ENCODE measurements at regions not wholly inside any gene's neighbourhood (a gene's known extent, or its start where the extent isn't known, plus 50 kb on each side); places are given as distances from the start of the nearest gene placed in this dataset.

GRCh38 chr17:71727723-71728122 is 393.1 kb upstream of the SOX9 start:
- Histone ChIP-seq H3K4me1 (no peaks in the 10 kb centered on the region), H3K27me3 (no peaks in the 10 kb centered on the region), H3K36me3 (no peaks in the 10 kb centered on the region), H3K27ac (no peak overlapping the region), H3K4me3 (no peak overlapping the region), H3K9me3 (no peaks in the 10 kb centered on the region)
- intact Hi-C loops (cut with DNase I), result no loop called here
- TF ChIP-seq CTCF (IDR thresholded peaks at IDR 0.05), result no peak
- no peak for DNase-seq (ENCODE audit: low spot score in 2 of 2)

- no peaks in the 10 kb centered on the region for H3K4me1 ChIP-seq
- DNase-seq (ENCODE audit: low spot score in 2 of 2), result no peak
- H3K27ac ChIP-seq, result no peak overlapping the region
- no peaks in the 10 kb centered on the region for H3K36me3 ChIP-seq
- no peak for TF ChIP-seq CTCF (IDR thresholded peaks at IDR 0.05)
- no peak overlapping the region for H3K4me3 ChIP-seq
- no peaks in the 10 kb centered on the region for H3K27me3 ChIP-seq
- intact Hi-C loops (cut with DNase I), result no loop called here
- no peaks in the 10 kb centered on the region for H3K9me3 ChIP-seq
These were observed 389.9 kb upstream of the SOX9 start for GRCh38 chr17:71730871-71731270.

- no peak for TF ChIP-seq CTCF (IDR thresholded peaks at IDR 0.05)
- Histone ChIP-seq H3K4me3 (no peak overlapping the region), H3K27me3 (no peaks in the 10 kb centered on the region), H3K9me3 (no peaks in the 10 kb centered on the region), H3K27ac (no peak overlapping the region), H3K36me3 (no peaks in the 10 kb centered on the region), H3K4me1 (no peaks in the 10 kb centered on the region)
- no peak for DNase-seq (ENCODE audit: low spot score in 2 of 2)
- intact Hi-C loops (cut with DNase I), result no loop called here
These were observed 384.9 kb upstream of the SOX9 start for GRCh38 chr17:71735893-71736292.

DNA sequence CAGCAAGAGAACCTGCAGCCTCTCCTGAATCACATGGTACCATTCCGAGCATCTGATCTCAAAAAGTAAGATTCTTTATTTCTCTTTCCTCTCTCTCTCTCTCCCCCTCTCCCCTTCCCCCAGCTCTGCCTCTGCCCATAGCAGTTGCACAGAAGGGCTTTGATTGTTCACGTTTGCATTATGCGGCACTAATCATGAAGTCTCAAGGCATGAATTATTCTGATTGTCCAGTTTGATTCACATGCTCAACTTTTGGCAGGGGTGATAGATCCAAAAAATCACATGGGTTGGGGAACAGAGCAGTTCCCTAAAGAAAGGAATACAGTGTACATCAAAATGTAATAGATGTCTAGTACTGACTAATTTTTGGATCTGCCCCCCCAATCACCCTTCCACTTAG is 380.0 kb upstream of the SOX9 start:
- intact Hi-C loops (cut with DNase I), result no loop called here
- Histone ChIP-seq H3K4me3 (no peak overlapping the region), H3K27me3 (no peaks in the 10 kb centered on the region), H3K27ac (no peak overlapping the region), H3K36me3 (no peaks in the 10 kb centered on the region), H3K9me3 (no peaks in the 10 kb centered on the region), H3K4me1 (no peaks in the 10 kb centered on the region)
- DNase-seq (ENCODE audit: low spot score in 2 of 2), result no peak
- TF ChIP-seq CTCF (IDR thresholded peaks at IDR 0.05), result no peak

DNA sequence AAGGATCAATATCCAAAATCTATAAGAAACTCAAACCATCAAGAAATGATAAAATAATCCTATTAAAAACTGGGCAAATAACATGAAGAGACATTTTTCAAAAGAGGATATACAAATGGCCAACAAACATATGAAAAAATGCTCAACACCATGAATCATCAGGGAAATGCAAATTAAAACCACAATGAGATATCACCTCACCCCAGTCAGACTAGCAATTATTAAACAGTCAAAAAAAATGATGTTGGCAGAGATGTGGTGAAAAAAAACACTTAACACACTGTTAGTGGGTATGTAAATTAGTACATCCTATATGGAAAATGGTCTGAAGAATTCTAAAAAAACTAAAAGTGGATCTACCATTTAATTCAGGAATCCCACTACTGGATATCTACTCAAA is 379.0 kb upstream of the SOX9 start:
- H3K4me3 ChIP-seq, result no peak overlapping the region
- no peaks in the 10 kb centered on the region for H3K4me1 ChIP-seq
- no peaks in the 10 kb centered on the region for H3K9me3 ChIP-seq
- no peaks in the 10 kb centered on the region for H3K36me3 ChIP-seq
- DNase-seq (ENCODE audit: low spot score in 2 of 2), result no peak
- no peak for TF ChIP-seq CTCF (IDR thresholded peaks at IDR 0.05)
- no peak overlapping the region for H3K27ac ChIP-seq
- intact Hi-C loops (cut with DNase I), result no loop called here
- no peaks in the 10 kb centered on the region for H3K27me3 ChIP-seq

DNA sequence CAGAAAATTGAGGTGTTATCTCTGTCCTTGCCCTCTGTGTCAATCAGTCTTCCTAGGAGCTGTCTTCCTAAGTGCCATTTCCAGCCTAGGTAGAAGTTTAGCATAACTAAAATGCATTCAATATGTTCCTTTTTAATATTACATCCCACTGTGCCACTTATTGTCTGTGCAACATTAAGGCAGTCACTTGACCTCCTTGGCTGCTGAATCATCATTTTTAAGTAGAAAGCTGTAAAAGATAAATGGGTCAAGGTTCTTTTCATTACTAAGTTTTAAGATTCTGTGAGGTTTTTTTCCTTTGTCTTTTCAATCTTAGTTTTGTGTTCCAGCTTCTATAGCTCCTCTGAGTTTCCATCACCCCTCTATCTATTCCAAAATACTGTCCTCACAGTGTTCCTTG is 371.9 kb upstream of the SOX9 start:
- no peak for DNase-seq (ENCODE audit: low spot score in 2 of 2)
- intact Hi-C loops (cut with DNase I), result no loop called here
- no peaks in the 10 kb centered on the region for H3K27me3 ChIP-seq

More for the DNA sequence above, 371.9 kb upstream of the SOX9 start:
- Histone ChIP-seq H3K4me1 (no peaks in the 10 kb centered on the region), H3K27ac (no peak overlapping the region), H3K4me3 (no peak overlapping the region), H3K9me3 (no peaks in the 10 kb centered on the region), H3K36me3 (no peaks in the 10 kb centered on the region)
- TF ChIP-seq CTCF (IDR thresholded peaks at IDR 0.05), result no peak
